ENCODE measurements at regions not wholly inside any gene's neighbourhood (a gene's known extent, or its start where the extent isn't known, plus 50 kb on each side); places are given as distances from the start of the nearest gene placed in this dataset.
A peak's percentile ranks its signal among the peaks of the same experiment; 100 is the strongest.

- DNase-seq, result no peak
Observed at GRCh38 chr2:105617631-105618350, 126.9 kb upstream of the NCK2 start.

GRCh38 chr2:105615305-105615704, 129.4 kb upstream of the NCK2 start:
- DNase-seq, result no peak

- DNase-seq, result no peak
Observed at GRCh38 chr2:105611811-105612424, 132.8 kb upstream of the NCK2 start.

- no peak for DNase-seq
Observed at GRCh38 chr2:105611333-105611637, 133.4 kb upstream of the NCK2 start.

- no peak for DNase-seq
Observed at GRCh38 chr2:105610576-105611332, 134.0 kb upstream of the NCK2 start.

- no peak for DNase-seq
Observed at GRCh38 chr2:105609746-105610402, 134.8 kb upstream of the NCK2 start.

GRCh38 chr2:105607920-105608504, 136.7 kb upstream of the NCK2 start:
- peak in 1 of 5 experiments; percentile 20 for DNase-seq

- no peak for DNase-seq
Observed at GRCh38 chr2:105606081-105606480, 138.6 kb upstream of the NCK2 start.

- DNase-seq, result no peak
Observed at GRCh38 chr2:105604938-105605337, 139.8 kb upstream of the NCK2 start.

GRCh38 chr2:105600949-105601794, 143.5 kb upstream of the NCK2 start:
- DNase-seq, result no peak

- no peak for DNase-seq
Observed at GRCh38 chr2:105600602-105600948, 144.1 kb upstream of the NCK2 start.

- no peak for DNase-seq
Observed at GRCh38 chr2:105600037-105600442, 144.7 kb upstream of the NCK2 start.

GRCh38 chr2:105598829-105599698, 145.6 kb upstream of the NCK2 start:
- no peak for DNase-seq

GRCh38 chr2:105597806-105598803, 146.6 kb upstream of the NCK2 start:
- no peak for DNase-seq

- DNase-seq, result no peak
Observed at GRCh38 chr2:105597011-105597805, 147.5 kb upstream of the NCK2 start.

- no peak for DNase-seq
Observed at GRCh38 chr2:105596411-105596921, 148.2 kb upstream of the NCK2 start.

- no peak for DNase-seq
Observed at GRCh38 chr2:105595536-105595935, 149.2 kb upstream of the NCK2 start.

GRCh38 chr2:105593221-105593967, 151.3 kb upstream of the NCK2 start:
- DNase-seq, result no peak
